H4 (cell line): ENCODE measurements at regions not wholly inside any gene's neighbourhood (a gene's known extent, or its start where the extent isn't known, plus 50 kb on each side); places are given as distances from the start of the nearest gene placed in this dataset.
"Not testable (repeated sequence)": the region's sequence is repeated elsewhere in the genome, so short reads cannot be mapped to it uniquely, and the experiment has no call there.

Source experiments
- DNase-seq: peaks from one replicate; pipeline ENCODE4 v3.0.0-alpha.2; 2015; ENCODE audit warnings: low spot score

GRCh38 chr16:21363550-21364223 is 85.6 kb upstream of the CRYM start:
- not testable (repeated sequence) for DNase-seq

- DNase-seq: not testable (repeated sequence)
Measured at GRCh38 chr16:21361612-21362227, 83.6 kb upstream of the CRYM start.

GRCh38 chr16:21361045-21361444 is 83.0 kb upstream of the CRYM start:
- DNase-seq: not testable (repeated sequence)

GRCh38 chr16:21359513-21359912 is 81.4 kb upstream of the CRYM start:
- not testable (repeated sequence) for DNase-seq

DNA sequence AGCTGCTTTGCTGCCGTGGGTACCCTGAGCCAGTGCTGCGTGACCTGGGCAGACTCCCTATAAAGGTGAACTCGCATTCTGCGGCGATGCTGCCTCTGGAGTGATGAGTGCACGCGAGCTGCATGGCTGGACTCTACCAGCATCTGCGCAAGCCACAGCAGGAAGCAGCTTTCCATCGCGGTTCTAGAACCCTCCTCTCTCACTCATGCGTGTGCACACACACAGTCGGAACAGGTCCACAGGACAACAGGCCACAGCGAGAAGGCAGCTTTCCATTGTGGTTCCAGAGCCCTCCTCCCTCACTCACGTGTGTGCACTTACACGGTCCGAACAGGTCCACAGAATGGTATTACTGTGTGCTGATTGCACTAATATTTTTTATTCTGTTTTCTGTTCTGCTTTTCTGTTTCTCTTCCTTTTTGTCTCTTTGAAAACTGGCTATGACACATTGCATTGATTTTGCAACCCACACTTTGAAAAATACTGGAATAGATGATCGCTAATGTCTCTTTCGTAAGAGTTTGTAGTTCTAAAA is 80.2 kb upstream of the CRYM start:
- not testable (repeated sequence) for DNase-seq

DNA sequence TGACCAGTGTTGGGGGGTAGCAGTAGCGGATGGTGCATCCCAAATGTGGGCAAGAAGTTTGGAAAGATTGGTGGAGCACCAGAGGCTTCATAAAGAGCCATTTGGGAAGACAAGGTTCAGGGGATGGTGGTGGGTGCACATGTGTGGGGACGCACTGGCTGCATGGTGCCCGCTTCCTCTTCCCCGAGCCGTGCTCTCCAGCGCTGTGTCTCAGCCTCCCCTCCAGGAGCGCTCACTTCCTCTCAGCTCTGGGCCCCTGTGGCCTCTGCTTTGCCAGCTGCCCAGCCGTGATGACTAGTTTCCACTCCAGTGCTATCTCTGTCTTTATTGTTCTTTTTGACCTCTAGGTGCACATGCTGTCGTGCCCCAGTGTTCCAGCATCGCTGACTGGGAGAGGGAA is 78.2 kb upstream of the CRYM start:
- not testable (repeated sequence) for DNase-seq

GRCh38 chr16:21351433-21351832 is 73.3 kb upstream of the CRYM start:
- not testable (repeated sequence) for DNase-seq

DNA sequence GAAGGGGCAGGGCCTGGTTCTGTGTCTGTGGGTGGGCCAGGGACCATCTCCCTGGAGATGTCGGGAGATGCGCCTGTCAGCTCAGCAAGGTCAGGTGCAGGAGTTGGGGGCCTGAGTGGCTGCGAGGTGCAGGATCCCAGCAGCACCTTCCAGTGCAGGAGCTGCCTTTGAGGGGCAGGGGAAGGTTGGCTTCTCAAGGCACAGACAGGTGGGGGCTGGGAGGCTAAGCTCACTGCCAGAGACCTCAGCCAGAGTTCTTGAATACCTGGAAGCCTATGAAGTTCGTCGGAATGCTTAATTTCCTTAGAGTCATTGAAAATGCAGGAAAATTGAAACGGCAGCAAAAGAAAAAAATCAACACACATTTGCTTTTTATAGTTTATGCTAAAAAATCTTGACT is 72.8 kb upstream of the CRYM start:
- not testable (repeated sequence) for DNase-seq

DNA sequence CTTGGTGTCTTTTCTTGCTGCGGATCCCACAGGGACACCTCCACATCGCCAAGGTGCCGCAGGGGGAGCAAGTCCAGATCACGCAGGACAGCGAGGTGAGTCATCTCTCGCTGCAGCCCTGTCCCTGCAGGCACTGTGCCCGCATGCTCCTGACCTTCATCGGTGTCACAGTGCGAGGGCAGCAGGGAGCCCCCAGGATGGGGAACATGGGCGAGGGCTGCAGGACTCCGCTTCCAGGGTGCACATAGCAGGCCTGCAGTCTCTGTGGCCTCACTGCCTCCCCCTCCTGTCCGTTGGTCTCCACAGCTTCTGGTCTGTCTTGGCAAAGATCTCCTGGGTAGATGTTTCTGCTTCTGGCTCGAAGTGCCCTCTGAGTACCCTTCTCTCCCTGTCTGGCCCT is 71.2 kb upstream of the CRYM start:
- not testable (repeated sequence) for DNase-seq

DNA sequence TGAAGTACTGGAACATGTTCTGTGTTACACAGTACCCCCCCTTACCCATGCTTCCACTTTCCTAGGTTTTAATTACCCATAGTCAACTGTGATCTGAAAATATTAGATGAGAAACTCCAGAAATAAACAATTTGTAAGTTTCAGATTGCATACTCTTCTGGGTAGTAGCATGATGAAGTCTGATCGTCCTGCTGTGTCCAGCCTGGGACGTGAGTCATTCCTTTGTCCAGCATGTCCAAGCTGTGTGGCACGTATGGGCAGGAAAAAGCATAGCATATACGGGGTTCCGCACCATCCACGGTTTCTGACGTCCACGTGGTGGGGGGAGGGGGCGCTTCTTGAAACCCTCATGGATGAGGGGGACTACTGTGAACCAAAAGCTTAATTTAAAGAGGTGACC is 70.7 kb upstream of the CRYM start:
- not testable (repeated sequence) for DNase-seq

DNA sequence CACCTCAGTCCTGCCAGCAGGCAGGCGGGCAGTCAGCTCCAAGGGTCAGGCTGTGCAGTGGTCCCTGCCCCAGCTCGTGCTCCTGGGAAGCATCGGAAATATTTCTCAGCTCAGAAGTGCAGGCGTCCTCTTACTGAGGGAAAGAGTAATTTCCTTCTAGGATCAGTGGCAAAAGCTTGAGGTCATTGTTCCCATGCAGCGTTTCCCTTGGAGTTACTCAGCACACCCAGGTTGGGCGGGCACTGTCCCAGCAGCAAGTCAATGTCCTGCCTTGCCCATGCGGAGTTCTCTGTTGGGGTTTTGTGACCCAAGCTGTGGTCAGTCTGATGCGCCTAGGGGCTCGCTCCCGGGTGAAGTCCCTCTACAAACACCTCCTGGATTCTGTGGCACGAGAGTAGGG is 69.4 kb upstream of the CRYM start:
- DNase-seq: not testable (repeated sequence)

GRCh38 chr16:21346756-21347491 is 68.8 kb upstream of the CRYM start:
- DNase-seq: not testable (repeated sequence)

DNA sequence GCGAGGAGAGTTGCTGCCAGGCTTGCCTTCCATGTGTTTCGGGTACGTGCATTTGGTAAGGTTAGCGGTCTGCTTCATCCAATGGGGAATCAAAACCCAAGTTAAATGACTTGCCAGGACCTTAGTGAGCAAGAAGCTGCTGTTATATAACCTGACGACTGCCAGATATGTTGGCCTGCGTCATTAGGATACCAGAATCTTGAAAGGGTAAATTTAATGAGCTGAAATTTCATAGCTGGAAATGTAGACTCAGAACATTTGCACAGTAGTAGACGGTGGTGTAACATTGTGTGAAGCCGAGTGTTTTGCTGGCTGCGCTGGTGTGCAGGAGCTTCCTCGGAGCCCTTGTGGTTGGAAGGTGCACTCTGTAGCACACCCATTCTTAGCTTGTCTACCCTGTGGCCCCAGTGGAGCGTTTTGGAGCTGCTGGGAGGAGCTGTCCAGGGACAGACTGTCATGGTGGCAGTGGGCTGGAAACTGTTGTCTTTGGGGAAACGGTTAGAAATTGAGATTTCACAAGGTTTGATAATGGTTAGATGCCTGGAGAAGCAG is 66.3 kb upstream of the CRYM start:
- not testable (repeated sequence) for DNase-seq

DNA sequence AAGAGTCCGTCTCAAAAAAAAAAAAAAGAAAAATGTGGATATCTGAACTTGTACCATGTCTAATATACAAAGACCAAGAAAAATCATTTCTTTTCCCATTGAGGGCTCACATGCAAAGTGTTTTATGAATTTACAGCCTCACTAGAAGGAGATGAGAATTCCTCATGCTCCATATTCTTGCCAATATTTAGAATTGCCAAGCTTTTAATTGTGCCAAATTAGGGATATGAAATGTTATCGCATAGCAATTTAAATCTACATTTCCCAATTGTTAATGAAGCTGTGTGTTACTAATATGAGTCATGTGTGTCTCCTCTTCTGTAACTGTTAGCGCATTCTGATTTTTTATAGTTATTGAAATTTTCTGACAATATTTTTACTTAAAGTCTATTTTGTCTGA is 63.0 kb upstream of the CRYM start:
- no peak for DNase-seq

DNA sequence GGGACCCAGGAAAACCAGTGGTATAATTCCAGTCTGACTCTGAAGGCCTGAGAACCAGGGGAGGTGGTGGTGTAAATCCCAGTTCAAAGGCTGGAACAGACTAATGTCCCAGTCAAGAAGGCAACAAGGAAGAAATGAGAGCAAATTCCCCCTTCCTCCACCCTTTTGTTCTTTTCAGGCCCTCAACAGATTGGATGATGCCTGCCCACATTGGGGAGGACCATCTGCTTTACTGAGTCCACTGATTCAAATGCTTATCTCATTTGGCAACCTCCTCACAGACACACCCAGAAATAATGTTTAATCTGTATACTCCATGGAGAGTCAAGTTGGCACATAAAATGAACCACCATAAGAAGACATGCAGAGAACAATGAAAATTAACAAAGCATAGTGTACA is 61.9 kb upstream of the CRYM start:
- DNase-seq: no peak

GRCh38 chr16:21339269-21339641 is 61.2 kb upstream of the CRYM start:
- DNase-seq: no peak

DNA sequence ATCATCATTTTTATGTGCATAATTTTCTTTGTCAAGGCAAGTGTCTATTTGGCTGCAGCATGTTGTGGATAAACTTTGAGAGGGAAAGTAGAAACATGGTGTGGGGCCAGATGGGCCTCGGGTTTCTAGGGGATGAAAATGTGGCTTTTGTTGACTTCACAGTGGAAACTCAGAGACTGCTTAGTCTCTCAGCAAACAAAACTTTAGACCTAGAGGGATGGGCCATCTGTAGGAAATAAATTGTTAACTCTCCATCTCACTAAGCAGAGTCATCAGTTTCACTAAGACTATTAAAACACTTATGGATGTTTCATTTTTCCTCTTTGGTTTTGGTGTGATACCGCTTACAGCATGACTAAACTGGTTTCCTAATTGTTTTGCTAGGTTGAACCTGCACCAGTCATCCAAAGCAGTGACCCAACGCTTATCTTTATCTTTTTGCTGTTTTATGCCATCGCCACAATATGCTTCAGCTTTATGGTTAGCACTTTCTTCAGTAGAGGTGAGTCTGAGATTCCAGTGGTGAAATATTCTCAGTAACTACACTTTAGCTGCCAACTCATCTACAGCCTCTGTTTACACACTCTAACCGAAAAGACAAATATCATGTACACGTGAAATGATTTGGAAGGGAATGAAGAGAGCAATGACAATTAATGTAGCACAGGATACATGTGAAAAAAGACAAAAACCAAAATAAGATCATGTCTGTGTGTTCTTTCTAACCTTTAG is 60.6 kb upstream of the CRYM start:
- no peak for DNase-seq

DNA sequence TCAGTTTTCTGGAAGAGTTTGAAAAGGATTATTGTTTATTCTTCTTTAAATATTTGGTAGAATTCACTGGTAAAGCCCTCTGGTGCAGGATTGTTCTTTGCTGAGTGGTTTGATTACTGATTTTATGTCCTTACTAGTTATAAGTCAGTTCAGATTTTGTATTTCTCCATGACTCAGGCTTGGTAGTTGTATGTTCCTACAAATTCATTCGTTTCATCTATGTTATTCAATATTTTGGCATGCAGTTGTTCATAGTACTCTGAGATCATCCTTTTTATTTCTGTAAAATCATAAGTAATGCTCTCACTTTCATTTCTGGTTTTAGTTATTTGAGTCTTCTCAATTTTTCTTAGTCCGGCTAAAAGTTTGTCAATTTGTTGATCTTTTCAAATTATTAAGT is 58.1 kb upstream of the CRYM start:
- no peak for DNase-seq

GRCh38 chr16:21334188-21335146 is 56.4 kb upstream of the CRYM start:
- DNase-seq: not testable (repeated sequence)

DNA sequence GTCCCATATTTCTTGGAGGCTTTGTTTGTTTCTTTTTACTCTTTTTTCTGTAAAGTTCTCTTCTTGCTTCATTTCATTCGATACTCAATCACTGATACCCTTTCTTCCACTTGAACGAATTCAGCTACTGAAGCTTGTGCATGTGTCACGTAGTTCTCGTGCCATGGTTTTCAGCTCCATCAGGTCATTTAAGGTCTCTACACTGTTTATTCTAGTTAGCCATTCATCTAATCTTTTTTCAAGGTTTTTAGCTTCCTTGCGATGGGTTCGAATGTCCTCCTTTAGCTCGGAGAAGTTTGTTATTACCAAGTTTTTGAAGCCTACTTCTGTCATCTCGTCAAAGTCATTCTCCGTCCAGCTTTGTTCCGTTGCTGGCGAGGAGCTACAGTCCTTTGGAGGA is 55.6 kb upstream of the CRYM start:
- not testable (repeated sequence) for DNase-seq
